Stimulated activated CD4-positive, alpha-beta T cell treated with anti-CD3 and anti-CD28 coated beads, TNF-alpha, amount 100 ng/mL, for 24 hours (primary cell): ENCODE measurements at regions not wholly inside any gene's neighbourhood (a gene's known extent, or its start where the extent isn't known, plus 50 kb on each side); places are given as distances from the start of the nearest gene placed in this dataset.
"Not testable (repeated sequence)": the region's sequence is repeated elsewhere in the genome, so short reads cannot be mapped to it uniquely, and the experiment has no call there.

Experiments
- DNase-seq, 3 experiments: peaks; one replicate each; pipeline ENCODE4 v3.0.0-alpha.2; 2020; ENCODE audit warnings: low read depth in 3 of 3

GRCh38 chr13:76292031-76292430 lies 594.2 kb downstream of the KCTD12 start:
- no peak for DNase-seq

GRCh38 chr13:76289558-76289957 lies 596.6 kb downstream of the KCTD12 start:
- DNase-seq: no peak

GRCh38 chr13:76286178-76286577 lies 600.0 kb downstream of the KCTD12 start:
- no peak for DNase-seq

GRCh38 chr13:76285463-76285862 lies 600.7 kb downstream of the KCTD12 start:
- DNase-seq: no peak

- not testable (repeated sequence) for DNase-seq
Measured at GRCh38 chr13:76279766-76280165, 606.4 kb downstream of the KCTD12 start.

- no peak for DNase-seq
Measured at GRCh38 chr13:76271728-76272232, 614.4 kb downstream of the KCTD12 start.

- DNase-seq: not testable (repeated sequence)
Measured at GRCh38 chr13:76268307-76268706, 617.9 kb downstream of the KCTD12 start.

- no peak for DNase-seq
Measured at GRCh38 chr13:76267216-76267615, 619.0 kb downstream of the KCTD12 start.

GRCh38 chr13:76266561-76266960 lies 619.6 kb downstream of the KCTD12 start:
- DNase-seq: no peak

- no peak for DNase-seq
Measured at GRCh38 chr13:76250211-76250610, 614.1 kb downstream of the LMO7 start.

- no peak for DNase-seq
Measured at GRCh38 chr13:76245920-76246319, 609.8 kb downstream of the LMO7 start.

GRCh38 chr13:76245211-76245610 lies 609.1 kb downstream of the LMO7 start:
- no peak for DNase-seq

- not testable (repeated sequence) for DNase-seq
Measured at GRCh38 chr13:76243120-76243519, 607.0 kb downstream of the LMO7 start.

- no peak for DNase-seq
Measured at GRCh38 chr13:76239031-76239680, 603.0 kb downstream of the LMO7 start.

- DNase-seq: no peak
Measured at GRCh38 chr13:76231522-76232167, 595.5 kb downstream of the LMO7 start.

- no peak for DNase-seq
Measured at GRCh38 chr13:76229281-76229680, 593.2 kb downstream of the LMO7 start.

- DNase-seq: no peak
Measured at GRCh38 chr13:76226941-76227340, 590.8 kb downstream of the LMO7 start.

GRCh38 chr13:76225815-76226489 lies 589.8 kb downstream of the LMO7 start:
- no peak for DNase-seq

GRCh38 chr13:76223999-76224398 lies 587.9 kb downstream of the LMO7 start:
- DNase-seq: no peak

- no peak for DNase-seq
Measured at GRCh38 chr13:76223565-76223964, 587.4 kb downstream of the LMO7 start.

- DNase-seq: no peak
Measured at GRCh38 chr13:76222511-76222910, 586.4 kb downstream of the LMO7 start.

GRCh38 chr13:76216729-76217128 lies 580.6 kb downstream of the LMO7 start:
- DNase-seq: no peak

- no peak for DNase-seq
Measured at GRCh38 chr13:76214001-76214400, 577.9 kb downstream of the LMO7 start.
